ENCODE measurements at regions not wholly inside any gene's neighbourhood (a gene's known extent, or its start where the extent isn't known, plus 50 kb on each side); places are given as distances from the start of the nearest gene placed in this dataset.

- Histone ChIP-seq H3K36me3 (no peaks in the 10 kb centered on the region), H3K4me1 (no peaks in the 10 kb centered on the region), H3K9me3 (no peaks in the 10 kb centered on the region), H3K4me3 (no peak overlapping the region), H3K27ac (no peak overlapping the region), H3K9ac (ENCODE audit: low read depth in 2 of 2, low read length in 2 of 2) (no peak overlapping the region), H3K27me3 (no peaks in the 10 kb centered on the region)
- no peak for TF ChIP-seq CTCF (IDR thresholded peaks at IDR 0.05)
- intact Hi-C loops (cut with DNase I) = no loop called here
- DNase-seq = no peak
Observed at GRCh38 chr2:143907801-143908200, 612.1 kb downstream of the ZEB2 start.

- Histone ChIP-seq H3K9me3 (no peaks in the 10 kb centered on the region), H3K4me3 (no peak overlapping the region), H3K9ac (ENCODE audit: low read depth in 2 of 2, low read length in 2 of 2) (no peak overlapping the region), H3K4me1 (no peaks in the 10 kb centered on the region), H3K27ac (no peak overlapping the region), H3K36me3 (no peaks in the 10 kb centered on the region), H3K27me3 (no peaks in the 10 kb centered on the region)
- TF ChIP-seq CTCF (IDR thresholded peaks at IDR 0.05) = no peak
- DNase-seq = no peak
- intact Hi-C loops (cut with DNase I) = no loop called here
Observed at GRCh38 chr2:143906850-143907249, 613.1 kb downstream of the ZEB2 start.

- Histone ChIP-seq H3K4me3 (no peak overlapping the region), H3K27ac (no peak overlapping the region), H3K4me1 (no peaks in the 10 kb centered on the region), H3K27me3 (no peaks in the 10 kb centered on the region), H3K9ac (ENCODE audit: low read depth in 2 of 2, low read length in 2 of 2) (no peak overlapping the region), H3K9me3 (no peaks in the 10 kb centered on the region), H3K36me3 (no peaks in the 10 kb centered on the region)
- no peak for DNase-seq
- TF ChIP-seq CTCF (IDR thresholded peaks at IDR 0.05) = no peak
- intact Hi-C loops (cut with DNase I) = no loop called here
Observed at GRCh38 chr2:143905587-143905986, 614.3 kb downstream of the ZEB2 start.

GRCh38 chr2:143903172-143903856, 616.6 kb downstream of the ZEB2 start:
- no peak overlapping the region for H3K4me3 ChIP-seq
- TF ChIP-seq CTCF (IDR thresholded peaks at IDR 0.05) = no peak
- no peak overlapping the region for H3K27ac ChIP-seq
- no peaks in the 10 kb centered on the region for H3K27me3 ChIP-seq
- no peaks in the 10 kb centered on the region for H3K9me3 ChIP-seq
- H3K9ac ChIP-seq (ENCODE audit: low read depth in 2 of 2, low read length in 2 of 2) = no peak overlapping the region
- intact Hi-C loops (cut with DNase I) = no loop called here
- no peaks in the 10 kb centered on the region for H3K4me1 ChIP-seq
- H3K36me3 ChIP-seq = no peaks in the 10 kb centered on the region
- no peak for DNase-seq

- Histone ChIP-seq H3K4me1 (no peaks in the 10 kb centered on the region), H3K27ac (no peak overlapping the region), H3K27me3 (no peaks in the 10 kb centered on the region), H3K9me3 (no peaks in the 10 kb centered on the region), H3K36me3 (no peaks in the 10 kb centered on the region), H3K9ac (ENCODE audit: low read depth in 2 of 2, low read length in 2 of 2) (no peak overlapping the region), H3K4me3 (no peak overlapping the region)
- DNase-seq = no peak
- intact Hi-C loops (cut with DNase I) = no loop called here
- no peak for TF ChIP-seq CTCF (IDR thresholded peaks at IDR 0.05)
Observed at GRCh38 chr2:143901185-143901842, 618.6 kb downstream of the ZEB2 start.
